H1 (cell line): ENCODE measurements at regions not wholly inside any gene's neighbourhood (a gene's known extent, or its start where the extent isn't known, plus 50 kb on each side); places are given as distances from the start of the nearest gene placed in this dataset.
"Not testable (repeated sequence)": the region's sequence is repeated elsewhere in the genome, so short reads cannot be mapped to it uniquely, and the experiment has no call there.

Experiments used
- CTCF ChIA-PET: fragments of 300-600 bp; sonication (Branson Sonifier 250); formaldehyde crosslinking; loops from one replicate; lab custom pipeline; 2021; ENCODE audit not compliant: partially characterized antibody; lab: Charles Lee
- POLR2A ChIA-PET: fragments of 300-600 bp; sonication (Branson Sonifier 250); formaldehyde crosslinking; loops from one replicate; lab custom pipeline; 2021; ENCODE audit warnings: inconsistent platforms; ENCODE audit not compliant: partially characterized antibody; lab: Charles Lee
- DNase-seq, 2 experiments: peaks; one replicate each; pipeline versions ENCODE4 v3.0.0 to v3.0.0-alpha.2; 2010 to 2022; ENCODE audit warnings: low spot score in 2 of 2, low read depth in 1 of 2, mixed read lengths in 1 of 2
- FAIRE-seq: peaks from 2 replicates; lab custom pipeline; 2011; peaks lifted over from hg19 to GRCh38; lab: Jason Lieb, UNC
- H2AFZ ChIP-seq: 2 replicates; pipeline ENCODE4 v1.8.1; 2012; ENCODE audit warnings: low read length, inconsistent platforms
- H2AK5ac ChIP-seq: 2 replicates; pipeline ENCODE4 v1.6.1; 2013; ENCODE audit warnings: low read depth, low read length
- H2BK120ac ChIP-seq: replicated peaks from 2 replicates; pipeline ENCODE3; 2013; ENCODE audit warnings: low read depth, low read length, inconsistent platforms
- H2BK12ac ChIP-seq: 2 replicates; pipeline ENCODE4 v1.6.1; 2013; ENCODE audit warnings: low read depth, low read length
- H2BK15ac ChIP-seq: 2 replicates; pipeline ENCODE4 v1.6.1; 2013; ENCODE audit warnings: low read length
- H2BK20ac ChIP-seq: 2 replicates; pipeline ENCODE4 v1.6.1; 2013; ENCODE audit warnings: low read length
- H2BK5ac ChIP-seq: 2 replicates; pipeline ENCODE4 v1.6.1; 2013; ENCODE audit warnings: low read depth, low read length
- H3K14ac ChIP-seq: 2 replicates; pipeline ENCODE4 v1.6.1; 2013; ENCODE audit warnings: inconsistent platforms; ENCODE audit not compliant: insufficient read length
- H3K18ac ChIP-seq: 2 replicates; pipeline ENCODE4 v1.6.1; 2013; ENCODE audit warnings: low read length; ENCODE audit errors: extremely low read depth
- H3K23ac ChIP-seq: 2 replicates; pipeline ENCODE4 v1.6.1; 2013; ENCODE audit warnings: inconsistent platforms; ENCODE audit not compliant: insufficient read length
- H3K23me2 ChIP-seq: 2 replicates; pipeline ENCODE4 v1.6.1; 2013; ENCODE audit warnings: low read depth, low read length
- H3K27ac ChIP-seq: 2 replicates; pipeline ENCODE4 v1.6.1; 2011; ENCODE audit warnings: low read depth, low read length, inconsistent platforms
- H3K27me3 ChIP-seq, 4 experiments: replicated peaks in 1 of 4; 1 replicate in 1 of 4; 2 replicates in 3 of 4; pipeline versions ENCODE4 v1.6.1 to v1.8.1; 2011 to 2013; ENCODE audit warnings: low read length in 3 of 4, mild to moderate bottlenecking in 3 of 4, inconsistent platforms in 2 of 4, mixed read lengths in 2 of 4, moderate library complexity in 1 of 4; ENCODE audit not compliant: control insufficient read depth in 3 of 4, insufficient read depth in 3 of 4; ENCODE audit errors: extremely low read depth in 1 of 4
- H3K36me3 ChIP-seq, 4 experiments: 2 replicates each; pipeline versions ENCODE4 v1.6.1 to v1.8.1; 2011 to 2013; ENCODE audit warnings: mild to moderate bottlenecking in 4 of 4, low read length in 3 of 4, moderate library complexity in 2 of 4, control low read depth in 1 of 4, inconsistent platforms in 1 of 4; ENCODE audit not compliant: insufficient read depth in 4 of 4, control insufficient read depth in 2 of 4
- H3K4ac ChIP-seq: replicated peaks from 2 replicates; pipeline ENCODE3; 2013; ENCODE audit warnings: low read length, low read depth, mixed read lengths, inconsistent platforms; ENCODE audit not compliant: insufficient read length
- H3K4me1 ChIP-seq, 4 experiments: replicated peaks in 1 of 4; 1 replicate in 1 of 4; 2 replicates in 3 of 4; pipeline versions ENCODE4 v1.6.1 to v1.8.1; 2011 to 2013; ENCODE audit warnings: low read length in 3 of 4, inconsistent platforms in 2 of 4, mixed read lengths in 1 of 4; ENCODE audit not compliant: insufficient read depth in 4 of 4, control insufficient read depth in 3 of 4
- H3K4me2 ChIP-seq, 2 experiments: 2 replicates each; pipeline versions ENCODE4 v1.6.1 to v1.8.1; 2011 to 2013; ENCODE audit warnings: low read depth in 2 of 2, low read length in 2 of 2, control low read depth in 1 of 2, inconsistent platforms in 1 of 2, mild to moderate bottlenecking in 1 of 2; ENCODE audit not compliant: insufficient read depth in 1 of 2
- H3K4me3 ChIP-seq, 4 experiments: fragments of 200-600, 300-600 bp in 1 of 4; sonication (generic), shearing (Covaris generic), sonication (Bioruptor Twin) in 1 of 4; 2 replicates each; pipeline versions ENCODE4 v1.5.1 to v1.8.1; 2011 to 2016; ENCODE audit warnings: low read length in 4 of 4, low read depth in 3 of 4, control low read depth in 2 of 4, inconsistent platforms in 2 of 4, mild to moderate bottlenecking in 2 of 4, mixed read lengths in 1 of 4, moderate library complexity in 1 of 4; ENCODE audit not compliant: insufficient read depth in 2 of 4; ENCODE audit errors: extremely low read depth in 1 of 4
- H3K56ac ChIP-seq: replicated peaks from 2 replicates; pipeline ENCODE3; 2013; ENCODE audit warnings: low read depth, mild to moderate bottlenecking, mixed read lengths, low read length, inconsistent platforms; ENCODE audit not compliant: insufficient read length
- H3K79me1 ChIP-seq: 2 replicates; pipeline ENCODE4 v1.6.1; 2013; ENCODE audit warnings: low read depth, low read length, control low read depth
- H3K79me2 ChIP-seq, 2 experiments: 2 replicates each; pipeline versions ENCODE4 v1.6.1 to v1.8.1; 2012 to 2013; ENCODE audit warnings: low read length in 2 of 2, mild to moderate bottlenecking in 2 of 2, inconsistent platforms in 1 of 2; ENCODE audit not compliant: insufficient read depth in 2 of 2, control insufficient read depth in 1 of 2
- H3K9ac ChIP-seq, 4 experiments: replicated peaks in 1 of 4; 1 replicate in 1 of 4; 2 replicates in 3 of 4; pipeline versions ENCODE4 v1.6.1 to v1.8.1; 2011 to 2013; ENCODE audit warnings: low read depth in 3 of 4, low read length in 3 of 4, control low read depth in 2 of 4, mild to moderate bottlenecking in 2 of 4, moderate library complexity in 2 of 4, inconsistent platforms in 1 of 4; ENCODE audit errors: extremely low read depth in 1 of 4
- H3K9me3 ChIP-seq, 2 experiments: 2 replicates each; pipeline versions ENCODE4 v1.6.1 to v1.8.1; 2012 to 2013; ENCODE audit warnings: mild to moderate bottlenecking in 2 of 2, moderate library complexity in 2 of 2, control low read depth in 1 of 2, inconsistent platforms in 1 of 2, low read depth in 1 of 2, low read length in 1 of 2, mixed read lengths in 1 of 2; ENCODE audit not compliant: insufficient read depth in 2 of 2
- H4K20me1 ChIP-seq, 2 experiments: replicated peaks in 1 of 2; 2 replicates each; pipeline versions ENCODE3 to v1.8.1; 2011 to 2013; ENCODE audit warnings: inconsistent platforms in 2 of 2, low read length in 2 of 2, mild to moderate bottlenecking in 1 of 2; ENCODE audit not compliant: insufficient read depth in 2 of 2, control insufficient read depth in 1 of 2
- H4K5ac ChIP-seq: 2 replicates; pipeline ENCODE4 v1.6.1; 2013; ENCODE audit warnings: low read length, low read depth, mixed read lengths, inconsistent platforms; ENCODE audit not compliant: insufficient read length
- H4K8ac ChIP-seq: 2 replicates; pipeline ENCODE4 v1.8.0; 2013; ENCODE audit warnings: mild to moderate bottlenecking, moderate library complexity, low read length, inconsistent platforms; ENCODE audit not compliant: insufficient read depth; ENCODE audit errors: extremely low read depth
- H4K91ac ChIP-seq: replicated peaks from 2 replicates; pipeline ENCODE3; 2013; ENCODE audit warnings: low read length, mixed read lengths, inconsistent platforms; ENCODE audit not compliant: insufficient read length
- WGBS, 2 experiments: shearing (Covaris generic) in 1 of 2; methylation state at CpG; one replicate each; pipeline versions ENCODE4 v1.1.6 to v1.1.7; 2013 to 2015; ENCODE audit warnings: low lambda C conversion rate in 2 of 2, mixed read lengths in 2 of 2, inconsistent platforms in 1 of 2, low coverage in 1 of 2, missing lambda C conversion rate in 1 of 2; ENCODE audit not compliant: insufficient replicate concordance in 2 of 2, insufficient coverage in 1 of 2, insufficient read length in 1 of 2; ENCODE audit errors: extremely low coverage in 1 of 2, missing lambda C conversion rate in 1 of 2; 5-methylcytosine and 5-hydroxymethylcytosine counted together

DNA sequence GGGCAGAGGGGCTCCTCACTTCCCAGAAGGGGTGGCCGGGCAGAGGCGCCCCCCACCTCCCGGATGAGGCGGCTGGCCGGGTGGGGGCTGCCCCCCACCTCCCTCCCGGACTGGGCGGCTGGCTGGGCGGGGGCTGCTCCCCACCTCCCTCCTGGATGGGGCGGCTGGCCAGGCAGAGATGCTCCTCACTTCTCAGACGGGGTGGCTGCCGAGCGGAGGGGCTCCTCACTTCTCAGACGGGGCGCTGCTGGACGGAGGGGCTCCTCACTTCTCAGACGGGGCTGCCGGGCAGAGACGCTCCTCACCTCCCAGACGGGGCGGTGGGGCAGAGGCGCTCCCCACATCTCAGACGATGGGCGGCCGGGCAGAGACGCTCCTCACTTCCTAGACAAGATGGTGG is 573.3 kb downstream of the C6orf118 start:
- H2AFZ ChIP-seq, H3K4me2 ChIP-seq, H4K5ac ChIP-seq, H4K8ac ChIP-seq, H3K18ac ChIP-seq, H4K91ac ChIP-seq, DNase-seq, POLR2A ChIA-PET, CTCF ChIA-PET, H2BK12ac ChIP-seq, H2AK5ac ChIP-seq, H3K36me3 ChIP-seq, H3K56ac ChIP-seq, H3K14ac ChIP-seq, H4K20me1 ChIP-seq, H3K23me2 ChIP-seq, H3K79me2 ChIP-seq, H3K27me3 ChIP-seq, H3K4ac ChIP-seq, H2BK5ac ChIP-seq, H3K79me1 ChIP-seq, FAIRE-seq, H3K9ac ChIP-seq, H3K4me1 ChIP-seq, H2BK120ac ChIP-seq, H2BK20ac ChIP-seq, H3K23ac ChIP-seq, H3K4me3 ChIP-seq, H2BK15ac ChIP-seq, H3K27ac ChIP-seq: not testable (repeated sequence)
- peaks cover 7 to 14% of the 10 kb centered on the region in 2 experiments; a peak in 3 of 4 replicates for H3K9me3 ChIP-seq
- WGBS, 2 experiments = 73% methylated on average over 3 of the region's 25 CpGs; no CpG with 5 or more reads in 1 of the 2 experiments
